GM18508 (cell line): ENCODE measurements at regions not wholly inside any gene's neighbourhood (a gene's known extent, or its start where the extent isn't known, plus 50 kb on each side); places are given as distances from the start of the nearest gene placed in this dataset.
"Not testable (repeated sequence)": the region's sequence is repeated elsewhere in the genome, so short reads cannot be mapped to it uniquely, and the experiment has no call there.

ENCODE experiments used
- ATAC-seq: cut with Tn5 transposase; IDR thresholded peaks from one replicate; pipeline ENCODE4 v1.9.1; 2021; ENCODE audit warnings: moderate number of reproducible peaks; ENCODE audit not compliant: insufficient read depth, unreplicated experiment

DNA sequence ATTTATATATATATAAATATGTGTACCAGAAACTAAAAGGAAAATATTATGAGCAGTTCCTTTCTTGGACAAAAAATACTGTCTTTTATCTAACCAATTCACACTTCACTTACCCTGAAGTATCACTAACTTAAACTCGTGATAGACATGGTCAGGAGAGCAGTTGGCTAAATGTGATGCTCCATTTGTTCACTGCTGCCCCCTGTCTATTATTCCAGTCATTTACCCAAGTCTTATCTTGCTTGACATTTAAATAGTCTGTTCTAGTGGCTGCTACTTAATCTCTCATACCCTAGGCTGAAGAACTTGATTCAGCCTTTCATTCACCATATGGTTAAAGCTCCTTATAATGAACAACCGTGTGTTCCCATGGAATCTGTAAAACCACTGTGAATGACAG is 789.6 kb upstream of the EYS start:
- ATAC-seq, result no peak

DNA sequence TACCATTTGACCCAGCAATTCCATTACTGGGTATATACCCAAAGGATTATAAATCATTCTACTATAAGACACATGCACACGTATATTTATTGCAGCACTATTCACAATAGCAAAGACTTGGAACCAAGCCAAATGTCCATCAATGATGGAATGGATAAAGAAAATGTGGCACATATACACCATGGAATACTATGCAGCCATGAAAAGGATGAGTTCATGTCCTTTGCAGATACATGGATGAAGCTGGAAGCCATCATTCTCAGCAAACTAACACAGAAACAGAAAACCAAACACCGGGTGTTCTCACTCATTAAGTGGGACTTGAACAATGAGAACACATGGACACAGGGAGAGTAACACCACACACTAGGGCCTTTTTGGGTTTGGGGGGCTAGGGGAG is 787.6 kb upstream of the EYS start:
- ATAC-seq, result not testable (repeated sequence)

DNA sequence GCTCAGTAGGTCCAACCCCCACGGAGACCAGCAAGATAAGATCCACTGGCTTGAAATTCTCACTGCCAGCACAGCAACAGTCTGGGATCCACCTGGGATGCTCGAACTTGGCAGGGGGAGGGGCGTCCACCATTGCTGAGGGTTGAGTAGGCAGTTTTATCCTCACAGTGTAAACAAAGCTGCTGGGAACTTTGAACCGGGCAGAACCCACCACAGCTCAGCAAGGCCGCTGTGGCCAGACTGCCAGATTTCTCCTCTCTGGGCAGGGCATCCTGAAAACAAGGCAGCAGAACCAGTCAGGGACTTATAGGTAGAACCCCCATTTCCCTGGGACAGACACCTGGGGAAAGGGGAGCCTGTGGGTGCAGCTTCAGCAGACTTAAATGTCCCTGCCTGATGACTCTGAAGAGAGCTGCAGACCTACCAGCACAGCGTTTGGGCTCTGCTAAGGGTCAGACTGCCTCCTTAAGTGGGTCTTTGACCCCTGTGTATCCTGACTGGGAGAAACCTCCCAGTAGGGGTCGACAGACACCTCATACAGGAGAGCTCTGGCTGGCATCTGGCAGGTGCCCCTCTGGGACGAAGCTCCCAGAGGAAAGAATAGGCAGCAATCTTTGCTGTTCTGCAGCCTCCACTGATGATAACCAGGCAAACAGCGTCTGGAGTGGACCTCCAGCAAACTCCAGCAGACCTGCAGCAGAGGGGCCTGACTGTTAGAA is 782.4 kb upstream of the EYS start:
- no peak for ATAC-seq

DNA sequence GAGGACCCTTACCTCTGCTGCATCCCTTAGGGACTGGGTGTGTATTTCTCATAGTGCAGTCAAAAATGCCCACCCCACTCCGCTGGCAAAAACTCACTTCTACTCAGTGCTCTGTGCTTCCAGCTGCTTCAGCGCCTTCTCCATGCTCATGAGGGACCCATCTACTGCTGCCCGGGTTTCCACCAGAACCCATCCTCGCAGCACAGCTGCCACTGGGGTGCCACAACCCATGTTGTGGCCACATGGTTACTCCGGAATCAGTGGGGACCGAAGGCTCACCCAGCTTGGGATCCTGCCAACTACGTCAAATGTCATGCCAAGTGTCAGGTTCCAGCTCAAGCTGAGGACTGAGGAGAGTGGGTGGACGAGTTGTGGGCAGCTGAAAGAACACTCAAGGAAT is 774.2 kb upstream of the EYS start:
- no peak for ATAC-seq

DNA sequence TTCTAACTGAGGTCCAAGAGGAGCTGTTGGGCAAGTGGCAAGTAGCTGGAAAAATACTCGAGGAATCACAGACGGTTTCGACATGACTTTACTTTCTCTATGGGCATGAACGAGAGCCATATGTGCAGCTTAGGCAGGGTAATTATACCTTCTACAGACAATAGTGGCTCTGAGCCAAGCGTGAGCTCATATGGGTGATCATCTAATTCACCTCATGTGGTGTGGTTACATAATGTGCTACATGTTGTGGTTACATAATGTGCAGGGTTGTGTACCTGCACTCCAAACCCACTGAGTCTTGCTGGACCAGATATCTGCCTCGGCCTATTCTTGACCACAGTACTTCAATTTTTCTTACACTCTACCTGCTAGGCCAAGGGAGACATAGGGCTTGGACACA is 771.7 kb upstream of the EYS start:
- ATAC-seq, result no peak

DNA sequence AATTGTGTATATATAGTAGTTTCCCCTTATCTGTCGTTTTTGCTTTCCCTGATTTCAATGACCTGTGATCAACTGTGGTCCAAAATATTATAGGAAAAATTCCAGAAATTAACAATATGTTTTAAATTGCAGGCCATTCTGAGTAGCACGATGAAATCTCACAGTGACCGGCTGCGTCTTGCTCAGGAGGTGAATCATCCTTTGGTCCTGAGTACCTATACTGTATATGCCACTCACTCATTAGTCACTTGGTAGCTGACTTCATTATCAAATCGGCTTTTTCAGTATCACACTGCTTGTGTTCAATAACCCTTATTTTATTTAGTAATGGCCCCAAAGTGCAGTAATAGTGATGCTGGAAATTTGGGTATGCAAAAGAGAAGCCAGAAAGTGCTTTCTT is 728.3 kb upstream of the EYS start:
- no peak for ATAC-seq

DNA sequence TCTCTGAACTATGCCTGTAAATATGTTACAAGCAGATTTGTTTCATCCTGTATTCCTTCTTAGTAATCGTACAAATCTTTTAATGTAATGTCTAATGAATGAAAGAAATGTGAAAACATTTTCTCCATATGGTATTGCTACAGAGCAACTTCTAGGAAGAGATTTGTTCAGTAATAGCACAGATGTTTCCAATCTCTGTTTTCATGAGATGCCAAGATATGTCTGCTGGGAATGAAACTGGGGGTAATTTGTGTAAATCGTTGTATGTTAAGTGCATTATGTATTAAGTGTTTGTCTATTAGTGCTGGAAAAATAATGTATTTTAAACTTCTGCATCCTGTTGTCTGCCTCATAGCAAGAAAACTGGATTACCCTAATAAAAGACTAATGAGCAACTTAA is 722.2 kb upstream of the EYS start:
- ATAC-seq, result no peak

DNA sequence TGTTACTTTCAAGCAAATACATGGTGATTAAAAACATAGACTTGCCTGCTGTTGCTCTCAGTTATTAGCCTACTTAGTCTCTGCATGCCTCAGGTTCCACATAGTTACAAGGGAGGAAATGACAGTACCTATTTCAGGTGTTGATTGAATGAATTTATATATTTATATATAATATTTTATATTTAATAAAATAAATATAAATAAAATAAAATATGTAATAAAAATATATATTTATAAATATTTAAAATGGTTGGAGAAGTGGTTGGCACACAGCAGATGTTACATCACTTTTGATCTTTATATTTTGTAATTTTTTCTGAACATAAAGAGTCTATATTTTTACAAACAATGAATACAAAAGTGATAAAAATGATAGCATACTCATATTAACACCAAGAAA is 716.0 kb upstream of the EYS start:
- no peak for ATAC-seq

DNA sequence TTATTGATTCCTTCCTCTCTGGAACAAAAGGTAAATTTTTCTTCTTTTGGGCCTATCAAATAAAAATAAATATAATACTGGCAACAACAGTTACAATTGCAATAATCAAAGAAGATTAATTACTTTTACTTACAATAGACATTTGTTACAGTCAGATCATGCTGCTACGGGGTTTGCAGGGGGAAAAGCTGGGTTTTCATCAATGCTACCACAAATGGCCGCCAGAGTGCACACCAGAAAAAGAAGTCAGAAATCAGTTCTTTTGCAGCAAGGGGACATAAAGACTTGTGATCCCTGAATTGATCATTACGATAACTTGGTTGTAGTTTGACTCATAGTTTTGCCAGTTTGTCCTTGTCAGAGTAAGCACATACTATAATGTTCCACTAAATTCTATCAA is 714.5 kb upstream of the EYS start:
- no peak for ATAC-seq

DNA sequence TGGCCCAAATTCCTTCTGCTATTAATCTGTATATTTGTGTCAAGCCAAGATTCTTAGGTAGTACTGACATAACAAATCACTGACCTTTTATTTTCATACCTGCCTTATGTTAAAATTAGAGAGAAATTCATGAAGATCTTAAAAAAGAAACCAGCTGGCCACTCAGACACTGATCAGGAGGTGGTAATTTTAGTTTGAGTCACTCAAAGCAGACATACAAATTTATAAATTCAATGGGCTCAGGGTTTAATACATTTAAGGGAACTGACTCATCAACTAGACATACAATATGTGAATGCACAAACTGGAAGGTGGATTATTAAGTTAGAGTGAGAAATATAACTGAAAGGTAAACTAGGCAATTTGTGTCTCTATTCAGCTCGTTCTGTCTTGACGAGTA is 711.9 kb upstream of the EYS start:
- no peak for ATAC-seq

DNA sequence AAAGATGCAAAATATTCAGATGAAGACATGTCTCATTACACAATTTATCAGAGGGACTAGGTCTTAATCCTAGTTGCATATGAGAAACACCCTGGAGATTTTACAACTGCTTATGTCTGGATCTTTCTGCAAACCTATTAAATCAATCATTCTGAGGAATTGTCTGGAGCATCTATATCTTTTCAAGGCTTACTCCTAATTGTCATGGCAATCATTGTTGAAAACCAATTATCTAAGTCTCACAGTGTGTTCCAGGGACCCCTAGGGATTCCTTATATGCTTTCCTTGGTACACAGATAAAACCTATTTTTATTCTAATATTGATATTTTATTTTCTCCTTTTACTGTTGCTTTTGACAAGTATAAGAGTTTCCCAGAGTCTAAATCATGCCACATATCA is 696.9 kb upstream of the EYS start:
- ATAC-seq, result no peak

DNA sequence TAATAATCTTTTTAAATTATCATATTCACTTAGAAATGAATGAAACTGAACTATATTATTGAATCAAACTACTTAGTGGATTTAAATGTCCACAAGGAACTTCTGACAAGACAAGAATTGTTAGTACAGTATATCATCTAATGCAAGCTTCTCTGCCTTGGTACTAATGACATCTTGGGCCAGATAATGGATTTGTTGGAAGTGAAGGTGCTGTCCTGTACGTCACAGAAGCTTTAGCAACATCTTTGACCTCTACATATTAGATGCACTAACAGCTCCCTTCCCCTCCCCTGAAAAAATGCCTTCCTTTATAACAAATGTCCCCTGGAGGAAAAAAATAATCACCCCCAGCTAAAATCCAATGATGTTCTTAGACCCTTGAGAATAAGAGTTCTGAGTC is 695.8 kb upstream of the EYS start:
- ATAC-seq, result no peak

DNA sequence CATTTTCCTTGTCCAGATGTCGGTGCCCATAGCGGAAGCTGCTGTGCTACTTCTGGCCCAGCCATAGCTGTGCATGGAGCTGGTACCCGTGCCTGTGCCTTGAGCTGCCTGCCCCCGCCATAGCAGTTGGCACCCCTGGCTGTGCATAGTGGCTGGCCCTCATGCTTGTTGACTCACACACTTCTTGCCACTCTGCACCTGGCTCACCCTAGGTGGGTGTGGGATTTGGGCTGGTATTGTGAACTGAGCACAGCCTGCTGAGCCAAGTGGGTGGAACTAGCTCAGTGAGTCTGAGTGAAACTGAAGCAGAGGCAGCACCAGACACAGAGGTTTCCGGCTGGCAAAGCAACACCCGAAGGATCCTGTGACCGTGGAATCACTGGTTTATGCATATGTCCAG is 689.5 kb upstream of the EYS start:
- ATAC-seq, result no peak

DNA sequence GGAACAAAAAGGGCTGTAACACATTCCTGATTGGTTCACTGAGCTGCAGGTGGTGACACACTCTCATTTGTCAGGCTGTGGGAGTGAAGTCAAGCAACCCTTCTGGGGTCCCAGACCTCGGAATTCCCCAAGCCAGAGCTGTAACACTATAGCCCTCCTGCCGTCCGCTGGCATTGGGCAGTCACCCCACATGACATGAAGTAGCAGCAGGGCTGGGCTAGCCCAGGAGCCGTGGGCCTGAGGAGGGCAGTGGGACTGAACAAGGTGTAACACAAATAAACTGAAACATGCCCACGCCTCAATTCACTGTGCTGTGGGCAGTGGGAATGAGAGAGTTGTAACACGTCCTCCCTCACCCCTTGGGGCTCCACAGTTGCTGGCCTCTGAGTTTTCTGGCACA is 689.1 kb upstream of the EYS start:
- ATAC-seq, result no peak

DNA sequence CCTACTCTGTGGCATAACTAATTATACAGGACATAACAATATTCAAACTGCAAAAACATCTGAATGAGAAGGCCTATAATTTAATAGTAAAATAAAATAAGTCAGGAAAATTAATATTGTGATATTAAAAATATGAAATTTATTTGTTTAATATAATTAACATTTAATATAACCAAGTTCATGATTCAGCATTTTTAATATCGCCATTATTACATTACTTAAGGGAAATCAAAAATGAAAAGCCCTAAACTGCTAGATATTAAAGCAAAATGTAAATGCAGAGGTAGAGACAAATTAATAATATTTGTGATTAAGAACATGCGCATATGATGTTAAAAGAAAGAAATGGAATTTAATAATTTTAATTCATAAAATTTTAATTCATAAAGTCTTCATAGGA is 683.4 kb upstream of the EYS start:
- ATAC-seq, result no peak

DNA sequence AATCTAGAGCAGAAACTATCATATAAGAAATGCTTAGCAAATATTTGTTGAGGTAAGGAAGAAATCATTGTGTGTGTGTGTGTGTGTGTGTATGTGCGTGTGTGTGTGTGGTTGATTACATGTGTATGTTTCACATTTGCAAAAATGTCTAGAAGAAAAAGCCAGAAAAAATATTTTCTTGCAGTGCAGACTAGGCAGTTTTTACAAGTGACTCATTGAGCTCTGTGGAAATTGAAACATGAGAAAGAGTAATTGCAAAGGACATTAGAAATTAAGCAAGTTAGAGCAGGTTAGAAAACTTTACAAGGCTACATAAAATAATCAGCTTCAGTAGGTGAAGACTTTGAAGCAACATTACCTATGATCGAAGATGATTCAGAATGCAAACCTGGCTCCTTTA is 669.0 kb upstream of the EYS start:
- ATAC-seq, result no peak

DNA sequence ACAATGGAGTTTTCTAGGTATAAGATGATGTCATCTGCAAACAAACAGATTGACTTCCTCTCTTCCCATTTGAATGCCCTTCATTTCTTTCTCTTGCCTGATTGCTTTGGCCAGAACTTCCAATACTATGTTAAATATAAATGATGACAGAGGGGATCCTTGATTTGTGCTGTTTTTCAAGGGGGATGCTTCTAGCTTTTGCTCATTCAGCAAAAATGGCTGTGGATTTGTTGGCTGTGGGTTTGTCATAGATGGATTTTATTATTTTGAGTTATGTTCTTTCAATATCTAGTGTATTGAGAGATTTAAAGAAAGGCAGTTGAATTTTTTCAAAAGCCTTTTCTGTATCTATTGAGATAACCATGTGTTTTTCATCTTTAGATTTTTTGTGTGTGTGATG is 662.4 kb upstream of the EYS start:
- no peak for ATAC-seq

DNA sequence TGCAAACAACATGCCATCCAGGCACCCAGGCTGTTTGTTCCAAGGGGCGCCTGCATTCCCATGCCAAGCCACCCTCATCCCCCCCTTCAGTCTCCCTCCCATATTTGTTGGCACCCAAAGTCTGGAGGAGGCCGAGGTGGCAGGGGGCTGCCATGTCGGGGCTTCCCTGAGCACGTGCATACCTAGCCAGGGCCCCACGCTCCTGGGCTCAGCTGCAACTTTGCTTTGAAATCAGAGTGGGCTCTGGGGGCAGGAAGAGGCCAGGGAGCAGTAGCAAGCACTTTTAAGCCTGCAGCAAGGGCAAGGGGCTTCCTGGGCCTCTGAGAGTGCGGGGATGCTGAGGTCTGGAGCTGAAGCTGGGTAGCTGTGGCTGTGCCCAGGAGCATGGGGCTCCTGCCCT is 655.9 kb upstream of the EYS start:
- no peak for ATAC-seq

DNA sequence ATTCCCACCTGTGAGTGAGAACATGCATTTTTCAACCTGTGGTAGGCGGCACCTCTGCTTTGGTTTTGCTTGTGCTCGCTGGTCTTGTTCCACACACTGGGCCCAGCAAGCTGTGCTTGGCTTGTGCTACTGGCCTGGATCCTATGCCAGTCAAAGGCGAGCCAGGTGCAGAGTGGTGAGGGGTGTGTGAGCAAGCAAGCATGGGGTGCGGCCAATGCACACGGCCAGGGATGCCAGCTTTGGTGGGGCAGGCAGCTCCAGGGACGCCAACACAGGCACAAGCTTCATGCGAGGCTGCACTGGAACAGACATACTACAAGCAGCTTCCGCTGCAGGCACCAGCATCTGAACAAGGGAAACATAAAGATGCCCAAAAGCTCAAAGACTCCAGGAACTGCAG is 654.9 kb upstream of the EYS start:
- no peak for ATAC-seq

DNA sequence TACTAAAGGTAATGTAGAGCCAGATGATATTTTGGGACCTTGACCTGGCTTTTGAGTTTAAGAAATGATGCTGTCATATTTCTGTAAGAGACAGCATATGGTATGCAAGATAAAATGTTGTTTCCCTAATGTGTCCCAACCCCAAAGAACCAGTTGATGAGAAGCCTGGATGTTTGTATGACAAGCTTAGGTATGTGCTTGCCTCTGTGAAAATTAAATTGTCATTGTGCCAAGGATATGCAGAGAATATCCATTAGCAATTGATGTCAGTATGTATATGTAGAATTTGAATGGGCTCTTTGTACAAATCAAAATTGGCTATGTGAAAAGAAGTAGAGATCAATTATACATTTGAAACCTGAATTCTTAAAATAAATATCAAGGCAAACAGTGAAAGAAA is 650.8 kb upstream of the EYS start:
- no peak for ATAC-seq

DNA sequence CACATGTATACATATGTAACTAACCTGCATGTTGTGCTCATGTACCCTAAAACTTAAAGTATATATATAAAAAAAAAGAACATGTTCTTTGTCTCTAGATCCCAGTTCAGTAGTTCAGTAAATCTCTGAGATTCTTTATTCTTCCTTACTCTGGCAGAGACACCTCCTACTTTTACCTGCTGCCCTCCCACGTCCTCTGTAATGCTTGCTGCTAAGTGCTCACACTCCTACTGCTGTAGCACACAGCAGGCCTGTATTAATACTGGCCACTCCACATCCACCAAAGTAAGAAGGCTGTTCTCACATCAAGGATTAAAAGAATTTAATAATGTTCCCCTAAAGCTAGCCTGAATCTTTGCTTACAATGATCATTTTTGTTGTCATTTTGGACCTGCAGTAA is 648.4 kb upstream of the EYS start:
- ATAC-seq, result no peak

DNA sequence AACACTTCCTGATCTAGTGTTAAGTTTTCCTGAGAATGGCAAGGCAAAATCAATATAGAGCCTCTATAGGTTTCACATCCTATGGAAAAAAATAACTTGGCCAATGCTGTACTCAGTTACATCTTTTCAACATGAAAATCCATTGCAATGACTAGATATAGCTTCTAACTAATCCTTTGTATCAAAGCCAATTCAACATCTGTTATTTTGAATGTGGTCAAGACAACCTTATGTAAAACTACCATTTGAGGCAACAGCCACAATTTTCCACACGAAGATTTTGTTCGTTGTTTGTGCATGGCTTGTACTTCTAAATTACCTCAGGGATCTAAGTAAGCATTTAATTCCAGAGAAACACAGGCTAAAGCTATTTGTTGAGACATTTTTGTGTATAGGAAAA is 637.8 kb upstream of the EYS start:
- no peak for ATAC-seq

DNA sequence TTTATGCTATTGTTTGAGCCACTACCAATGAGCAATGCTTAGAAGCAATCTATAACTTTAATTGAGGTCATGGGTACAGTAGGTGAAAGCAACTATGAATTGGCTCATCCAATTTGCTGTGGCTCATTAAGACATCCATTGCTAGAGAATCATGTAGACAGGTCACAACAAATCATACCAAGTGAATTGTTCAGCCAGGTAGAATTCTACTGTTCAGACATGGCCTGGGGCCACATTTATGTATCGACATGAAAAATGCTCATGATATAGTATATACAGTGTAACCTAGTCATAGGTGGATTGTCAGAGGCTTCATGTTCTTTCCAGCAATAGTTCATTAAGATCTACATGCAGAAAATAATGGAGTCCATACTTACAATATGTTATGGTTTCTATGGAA is 633.7 kb upstream of the EYS start:
- ATAC-seq, result no peak
